K562 (cell line): ENCODE measurements at regions not wholly inside any gene's neighbourhood (a gene's known extent, or its start where the extent isn't known, plus 50 kb on each side); places are given as distances from the start of the nearest gene placed in this dataset.

Experiments
- ATAC-seq: fragments of 200-7000 bp; cut with Tn5 transposase; 3 replicates; pipeline ENCODE4 v1.9.1; 2020; ENCODE audit warnings: moderate library complexity
- BruUV-seq: library from RNA; stranded (reverse); fragments of 400-500 nt; replicated peaks from 2 replicates; lab custom pipeline; 2021; lab: Mats Ljungman, UMichigan
- CTCF ChIA-PET: fragments of 300-600 bp; formaldehyde crosslinking; extraction: SDS; loops from one replicate; lab custom pipeline; 2021; ENCODE audit warnings: low intra/inter-chr PET ratio; lab: Yijun Ruan, JAX
- POLR2A ChIA-PET: fragments of 300-600, 350-650 bp; sonication (Branson Sonifier 250); formaldehyde crosslinking; extraction: SDS; loops from one replicate; lab custom pipeline; 2021; ENCODE audit warnings: antibody characterized with exemption, inconsistent platforms; lab: Yijun Ruan, JAX
- DNase-seq, 4 experiments: peaks; one replicate each; pipeline versions ENCODE4 v3.0.0 to v3.0.0-alpha.2; 2011 to 2018; ENCODE audit warnings: low spot score in 3 of 4, mixed read lengths in 3 of 4; ENCODE audit errors: extremely low read depth in 1 of 4
- FAIRE-seq: peaks from 2 replicates; lab custom pipeline; 2011; peaks lifted over from hg19 to GRCh38; lab: Jason Lieb, UNC
- H2AFZ ChIP-seq: 2 replicates; pipeline ENCODE4 v1.6.0; 2011; ENCODE audit warnings: low read depth, low read length, control low read depth, inconsistent platforms
- H3K27ac ChIP-seq: fragments of 200-600 bp; 3 replicates; pipeline ENCODE4 v1.8.0; 2011; ENCODE audit warnings: low read depth, mild to moderate bottlenecking, control low read depth, inconsistent platforms, low read length, moderate library complexity, mixed read lengths; ENCODE audit errors: extremely low read depth
- H3K27me3 ChIP-seq, 2 experiments: fragments of 300-600 bp in 1 of 2; 2 replicates in 1 of 2; 3 replicates in 1 of 2; pipeline versions ENCODE4 v1.6.0 to v1.8.0; 2011; ENCODE audit warnings: inconsistent platforms in 2 of 2, low read length in 2 of 2, mild to moderate bottlenecking in 1 of 2, mixed read lengths in 1 of 2, moderate library complexity in 1 of 2; ENCODE audit not compliant: control insufficient read depth in 2 of 2, insufficient read depth in 2 of 2
- H3K36me3 ChIP-seq: fragments of 300-600 bp; 3 replicates; pipeline ENCODE4 v1.8.0; 2011; ENCODE audit warnings: mild to moderate bottlenecking, low read length, inconsistent platforms; ENCODE audit not compliant: control insufficient read depth, insufficient read depth
- H3K4me1 ChIP-seq, 2 experiments: fragments of 200-600 bp in 1 of 2; replicated peaks in 1 of 2; 2 replicates in 1 of 2; 3 replicates in 1 of 2; pipeline versions ENCODE4 v1.5.1 to v1.8.0; 2011; ENCODE audit warnings: inconsistent platforms in 2 of 2, low read length in 2 of 2, mild to moderate bottlenecking in 1 of 2, mixed read lengths in 1 of 2, moderate library complexity in 1 of 2; ENCODE audit not compliant: control insufficient read depth in 2 of 2, insufficient read depth in 2 of 2
- H3K4me2 ChIP-seq: 2 replicates; pipeline ENCODE4 v1.6.1; 2011; ENCODE audit warnings: low read length, control low read depth, inconsistent platforms, mixed read lengths; ENCODE audit not compliant: insufficient read depth
- H3K4me3 ChIP-seq: fragments of 200-600 bp; sonication (generic), shearing (Covaris generic); 2 replicates; pipeline ENCODE4 v1.5.1; 2016; ENCODE audit warnings: control low read depth, inconsistent platforms
- H3K79me2 ChIP-seq: fragments of 200-600 bp; 3 replicates; pipeline ENCODE4 v1.8.0; 2011; ENCODE audit warnings: low read length, inconsistent platforms; ENCODE audit not compliant: control insufficient read depth, insufficient read depth
- H3K9ac ChIP-seq, 2 experiments: 2 replicates each; pipeline versions ENCODE4 v1.6.0 to v1.6.1; 2011; ENCODE audit warnings: low read depth in 2 of 2, low read length in 2 of 2, control low read depth in 1 of 2, inconsistent platforms in 1 of 2, mild to moderate bottlenecking in 1 of 2, mixed read lengths in 1 of 2; ENCODE audit not compliant: insufficient read depth in 1 of 2
- H3K9me1 ChIP-seq: one replicate; pipeline ENCODE4 v1.6.0; 2011; ENCODE audit warnings: inconsistent platforms, mild to moderate bottlenecking, low read length, moderate library complexity; ENCODE audit not compliant: control insufficient read depth, insufficient read depth
- H3K9me3 ChIP-seq: replicated peaks from 2 replicates; pipeline ENCODE4 v1.5.1; 2011; ENCODE audit warnings: low read depth, low read length, inconsistent platforms; ENCODE audit not compliant: control insufficient read depth, insufficient read depth
- H4K20me1 ChIP-seq: replicated peaks from 2 replicates; pipeline ENCODE4 v1.6.1; 2011; ENCODE audit warnings: low read length, inconsistent platforms, mixed read lengths; ENCODE audit not compliant: control insufficient read depth, insufficient read depth
- ELF4 ChIP-seq: fragments of 450-650 bp; formaldehyde crosslinking; IDR thresholded peaks from 2 replicates; pipeline ENCODE4 v1.4.0; 2022; ENCODE audit warnings: missing genetic modification characterization
- FOXM1 ChIP-seq, 2 experiments: fragments of 450-650 bp in 1 of 2; sonication (generic) in 1 of 2; formaldehyde crosslinking in 1 of 2; IDR thresholded peaks; 2 replicates each; pipeline versions ENCODE4 v1.6.1 to v1.9.0; 2017 to 2022; ENCODE audit warnings: low read depth in 2 of 2, mild to moderate bottlenecking in 2 of 2, missing genetic modification reagents in 1 of 2, moderate library complexity in 1 of 2
- IRF2 ChIP-seq: sonication (generic); formaldehyde crosslinking; IDR thresholded peaks from 2 replicates; pipeline ENCODE4 v1.8.1; 2022; ENCODE audit warnings: mild to moderate bottlenecking, missing genetic modification reagents
- RERE ChIP-seq: sonication (generic); formaldehyde crosslinking; IDR thresholded peaks from 2 replicates; pipeline ENCODE4 v1.8.0; 2023; ENCODE audit warnings: missing genetic modification reagents, mild to moderate bottlenecking, borderline replicate concordance
- TEAD2 ChIP-seq: fragments of 450-650 bp; IDR thresholded peaks from 2 replicates; pipeline ENCODE4 v1.6.1; 2016; ENCODE audit warnings: missing genetic modification characterization, control low read depth, missing compliant biosample characterization
- TEAD4 ChIP-seq, 2 experiments: sonication (generic) in 1 of 2; formaldehyde crosslinking in 1 of 2; IDR thresholded peaks; 2 replicates each; pipeline versions ENCODE4 v1.6.1 to v1.8.0; 2012 to 2022; ENCODE audit warnings: borderline replicate concordance in 1 of 2, inconsistent platforms in 1 of 2, low read length in 1 of 2, mild to moderate bottlenecking in 1 of 2, missing genetic modification reagents in 1 of 2
- TOE1 ChIP-seq, 2 experiments: fragments of 450-650 bp in 1 of 2; sonication (generic) in 1 of 2; formaldehyde crosslinking in 1 of 2; IDR thresholded peaks; 2 replicates each; pipeline versions ENCODE4 v1.7.1 to v1.8.0; 2016 to 2022; ENCODE audit warnings: borderline replicate concordance in 2 of 2, mild to moderate bottlenecking in 2 of 2, antibody characterized with exemption in 1 of 2, inconsistent platforms in 1 of 2, low read depth in 1 of 2, missing genetic modification reagents in 1 of 2, moderate library complexity in 1 of 2
- ZC3H8 ChIP-seq: fragments of 450-650 bp; IDR thresholded peaks from 2 replicates; pipeline ENCODE4 v1.6.1; 2017
- ZKSCAN1 ChIP-seq: fragments of 150-350 bp; IDR thresholded peaks from 2 replicates; pipeline ENCODE4 v1.6.1; 2016; ENCODE audit warnings: low read depth, low read length
- WGBS: fragments of 100-300 bp; shearing (Covaris generic); methylation state at CpG from one replicate; pipeline ENCODE4 v1.1.6; 2016; ENCODE audit warnings: low coverage, mixed read lengths; ENCODE audit not compliant: insufficient coverage; ENCODE audit errors: missing lambda C conversion rate; 5-methylcytosine and 5-hydroxymethylcytosine counted together
- in situ Hi-C: fragments of 300-500 bp; cut with MboI; formaldehyde crosslinking; loops from 4 replicates; pipeline ENCODE4 v1.15.0; 2018; ENCODE audit warnings: inconsistent platforms, mixed read lengths
- intact Hi-C: fragments of 100-400 bp; cut with micrococcal nuclease; formaldehyde crosslinking; loops from 2 replicates; pipeline ENCODE4 v1.14.2; 2022
- TF ChIP-seq, protein P1 (sequence below): fragments of 250-450 bp; sonication (Bioruptor Pico); IDR thresholded peaks from 2 replicates; pipeline ENCODE4 v1.6.1; 2021; ENCODE audit warnings: mild to moderate bottlenecking

- intact Hi-C loops = no loop called here
- FAIRE-seq = no peak
Measured at GRCh38 chr1:43056981-43057391, 98.3 kb upstream of the SLC2A1 start.

DNA sequence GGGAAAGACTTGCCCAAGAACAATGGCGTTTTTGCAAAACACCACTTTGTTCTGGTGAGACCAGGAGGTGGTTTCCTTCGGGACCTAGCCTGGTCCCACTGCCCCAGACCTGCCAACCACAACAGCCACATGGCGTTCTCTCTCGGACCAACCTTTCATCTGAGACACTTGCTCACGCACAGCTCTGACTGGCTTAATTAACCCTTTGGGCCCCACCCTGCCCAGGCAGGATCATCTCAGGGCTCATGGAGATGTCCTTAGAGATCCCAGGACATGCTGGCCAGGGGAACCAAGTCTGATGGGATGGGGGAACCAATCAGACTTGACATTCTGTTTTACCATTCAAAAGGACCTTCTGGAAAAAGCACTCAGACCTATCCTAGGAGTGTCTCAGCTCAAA lies 97.8 kb upstream of the SLC2A1 start:
- Histone ChIP-seq H3K9ac (peak overlapping the region in 1 of 2 experiments; percentile 26; a peak in 1 of 4 replicates), H3K36me3 (no peaks in the 10 kb centered on the region), H3K4me1 (peaks cover 11 to 26% of the 10 kb centered on the region in 2 experiments; a peak in 4 of 5 replicates), H3K27me3 (peaks cover 0 to 11% of the 10 kb centered on the region in 2 experiments; a peak in 1 of 5 replicates), H3K4me2 (no peak overlapping the region), H3K9me1 (peaks cover 4% of the 10 kb centered on the region), H2AFZ (peak overlapping the region; percentile 10; the same call in 1 of the 2 replicates), H3K27ac (no peak overlapping the region), H3K9me3 (no peaks in the 10 kb centered on the region), H3K79me2 (no peaks in the 10 kb centered on the region), H3K4me3 (no peak overlapping the region), H4K20me1 (no peaks in the 10 kb centered on the region)
- no peak for ATAC-seq
- no TSS peak for BruUV-seq
- 17% methylated on average over 5 of the region's 5 CpGs for WGBS
- FAIRE-seq = no peak
- ChIA-PET CTCF (no interaction called here), POLR2A (interaction anchor here (0.6 to 1.1 kb wide), 3 partner anchors 15 to 432 kb away, joined by 3 to 5 read pairs (median 3); no protein-coding TSS in a partner anchor)
- in situ Hi-C loops (no loop called here), intact Hi-C loops (no loop called here)
- TF ChIP-seq, protein P1, sequence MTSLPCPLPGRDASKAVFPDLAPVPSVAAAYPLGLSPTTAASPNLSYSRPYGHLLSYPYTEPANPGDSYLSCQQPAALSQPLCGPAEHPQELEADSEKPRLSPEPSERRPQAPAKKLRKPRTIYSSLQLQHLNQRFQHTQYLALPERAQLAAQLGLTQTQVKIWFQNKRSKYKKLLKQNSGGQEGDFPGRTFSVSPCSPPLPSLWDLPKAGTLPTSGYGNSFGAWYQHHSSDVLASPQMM (CRISPR knock-in tag) = no peak
- no peak for TF ChIP-seq ELF4 (CRISPR knock-in tag)
- TF ChIP-seq FOXM1 (IDR thresholded peaks at IDR 0.05; ENCODE audit: low read depth) = no peak
- no peak for TF ChIP-seq FOXM1 (CRISPR knock-in tag; IDR thresholded peaks at IDR 0.05; ENCODE audit: low read depth)
- no peak for TF ChIP-seq ZC3H8
- no peak for TF ChIP-seq RERE (CRISPR knock-in tag)
- no peak for DNase-seq

More at GRCh38 chr1:43056981-43057391, 98.3 kb upstream of the SLC2A1 start:
- DNase-seq (no peak), ATAC-seq (0 out of 3 replicates have a peak, but pooled peaks have one; percentile 13)
- ChIA-PET CTCF (no interaction called here), POLR2A (interaction anchor here (0.6 to 1.1 kb wide), 4 partner anchors 16 to 121 kb away, joined by 3 to 5 read pairs (median 3); no protein-coding TSS in a partner anchor)
- Histone ChIP-seq H3K9me1 (peaks cover 4% of the 10 kb centered on the region), H3K4me2 (no peak overlapping the region), H3K9ac (no peak overlapping the region), H4K20me1 (no peaks in the 10 kb centered on the region), H3K79me2 (no peaks in the 10 kb centered on the region), H2AFZ (0 out of 2 replicates have a peak overlapping the region, but pooled peaks have one; percentile 8), H3K27me3 (peaks cover 0 to 11% of the 10 kb centered on the region in 2 experiments; a peak in 1 of 5 replicates), H3K27ac (no peak overlapping the region), H3K36me3 (no peaks in the 10 kb centered on the region), H3K9me3 (no peaks in the 10 kb centered on the region), H3K4me1 (peaks cover 11 to 28% of the 10 kb centered on the region in 2 experiments; a peak in 4 of 5 replicates), H3K4me3 (no peak overlapping the region)
- in situ Hi-C loops = no loop called here
- WGBS = 20% methylated on average over 4 of the region's 4 CpGs
- no TSS peak for BruUV-seq
- TF ChIP-seq ZKSCAN1 (no peak), TEAD2 (peak; percentile 50; the same call in 1 of the 2 replicates), TOE1 (IDR thresholded peaks at IDR 0.05; ENCODE audit: borderline replicate concordance) (peak; percentile 19; the same call in 1 of the 2 replicates), TOE1 (CRISPR knock-in tag; IDR thresholded peaks at IDR 0.05; ENCODE audit: borderline replicate concordance, low read depth) (no peak), IRF2 (CRISPR knock-in tag) (no peak), TEAD4 (IDR thresholded peaks at IDR 0.05; ENCODE audit: low read length) (no peak), TEAD4 (CRISPR knock-in tag; IDR thresholded peaks at IDR 0.05; ENCODE audit: borderline replicate concordance) (no peak)
